ENCODE measurements at regions not wholly inside any gene's neighbourhood (a gene's known extent, or its start where the extent isn't known, plus 50 kb on each side); places are given as distances from the start of the nearest gene placed in this dataset.
"Not testable (repeated sequence)": the region's sequence is repeated elsewhere in the genome, so short reads cannot be mapped to it uniquely, and the experiment has no call there.

- DNase-seq (ENCODE audit: low read depth), result no peak
These were observed 392.3 kb downstream of the TMEM121 start for GRCh38 chr14:105918496-105919262.

- no peak for DNase-seq (ENCODE audit: low read depth)
These were observed 393.2 kb downstream of the TMEM121 start for GRCh38 chr14:105919458-105920150.

GRCh38 chr14:105920151-105920700, 393.8 kb downstream of the TMEM121 start:
- DNase-seq (ENCODE audit: low read depth), result not testable (repeated sequence)

- not testable (repeated sequence) for DNase-seq (ENCODE audit: low read depth)
These were observed 394.7 kb downstream of the TMEM121 start for GRCh38 chr14:105920803-105921755.

- DNase-seq (ENCODE audit: low read depth), result not testable (repeated sequence)
These were observed 395.4 kb downstream of the TMEM121 start for GRCh38 chr14:105921781-105922180.

GRCh38 chr14:105923520-105924191, 397.3 kb downstream of the TMEM121 start:
- DNase-seq (ENCODE audit: low read depth), result not testable (repeated sequence)

- no peak for DNase-seq (ENCODE audit: low read depth)
These were observed 398.7 kb downstream of the TMEM121 start for GRCh38 chr14:105924951-105925591.

- no peak for DNase-seq (ENCODE audit: low read depth)
These were observed 399.4 kb downstream of the TMEM121 start for GRCh38 chr14:105925615-105926372.

- DNase-seq (ENCODE audit: low read depth), result no peak
These were observed 400.2 kb downstream of the TMEM121 start for GRCh38 chr14:105926373-105927095.

- DNase-seq (ENCODE audit: low read depth), result no peak
These were observed 401.0 kb downstream of the TMEM121 start for GRCh38 chr14:105927096-105928060.

- DNase-seq (ENCODE audit: low read depth), result not testable (repeated sequence)
These were observed 402.1 kb downstream of the TMEM121 start for GRCh38 chr14:105928171-105929111.

- DNase-seq (ENCODE audit: low read depth), result no peak
These were observed 403.1 kb downstream of the TMEM121 start for GRCh38 chr14:105929327-105930081.

GRCh38 chr14:105930572-105930971, 404.2 kb downstream of the TMEM121 start:
- no peak for DNase-seq (ENCODE audit: low read depth)

GRCh38 chr14:105931808-105932483, 405.6 kb downstream of the TMEM121 start:
- DNase-seq (ENCODE audit: low read depth), result no peak

- no peak for DNase-seq (ENCODE audit: low read depth)
These were observed 406.9 kb downstream of the TMEM121 start for GRCh38 chr14:105933238-105933637.

GRCh38 chr14:105935384-105935783, 409.0 kb downstream of the TMEM121 start:
- no peak for DNase-seq (ENCODE audit: low read depth)
